Activated CD4-positive, alpha-beta T cell treated with anti-CD3 and anti-CD28 coated beads, Interleukin-2, amount 50 U/mL, for 48 hours (primary cell): ENCODE measurements at regions not wholly inside any gene's neighbourhood (a gene's known extent, or its start where the extent isn't known, plus 50 kb on each side); places are given as distances from the start of the nearest gene placed in this dataset.

Experiments used
- DNase-seq, 2 experiments: peaks; one replicate each; pipeline ENCODE4 v3.0.0-alpha.2; 2020

DNA sequence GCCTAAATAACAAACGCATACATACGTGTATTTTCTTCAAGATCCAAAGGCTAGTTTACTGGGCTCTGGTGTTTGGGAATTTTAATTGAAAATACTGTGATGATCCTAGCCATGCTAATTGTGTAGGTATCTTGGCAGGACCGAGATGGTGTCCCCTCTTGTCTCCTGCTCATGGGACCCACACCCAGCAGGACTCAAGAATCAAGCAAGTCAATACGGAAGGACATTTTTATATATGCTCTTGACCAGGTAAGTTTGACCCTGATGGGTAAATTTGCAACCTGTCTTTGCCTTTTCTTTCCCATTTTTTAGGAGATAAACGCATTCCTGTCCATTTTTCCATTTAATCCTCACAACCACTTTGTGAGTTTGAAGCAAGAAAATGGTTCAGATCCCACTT, 111.8 kb upstream of the MYCN start:
- DNase-seq: no peak

DNA sequence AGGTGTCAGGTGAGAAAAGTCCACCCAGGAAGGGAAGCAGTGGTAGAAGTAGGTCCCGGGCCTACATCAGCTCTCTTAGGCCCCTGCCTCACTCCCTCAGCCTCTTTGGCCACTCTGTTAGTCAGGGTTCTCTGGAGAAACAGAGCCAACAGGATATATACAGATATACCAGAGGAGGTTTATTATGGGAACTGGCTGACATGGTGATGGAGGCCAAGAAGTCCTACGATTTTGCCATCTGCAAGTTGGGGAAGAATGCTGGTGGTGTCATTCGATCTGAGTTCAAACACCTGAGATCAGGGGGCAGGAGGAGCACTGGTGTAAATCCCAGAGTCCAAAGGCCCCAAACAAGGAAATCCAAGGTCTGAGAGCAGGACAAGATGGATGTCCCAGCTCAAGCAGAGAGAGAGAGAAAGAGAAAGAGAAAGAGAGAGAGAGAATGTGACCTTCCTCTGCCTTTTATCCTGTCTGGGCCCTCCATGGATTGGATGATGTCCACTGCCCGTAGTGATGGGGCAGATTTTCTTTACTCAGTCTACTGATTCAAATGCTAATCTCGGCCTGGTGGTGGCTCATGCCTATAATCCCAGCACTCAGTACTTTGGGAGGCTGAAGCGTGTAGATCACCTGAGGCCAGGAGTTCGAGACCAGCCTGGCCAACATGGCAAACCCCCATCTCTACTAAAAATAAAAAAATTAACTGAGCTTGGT, 111.1 kb upstream of the MYCN start:
- DNase-seq: no peak

DNA sequence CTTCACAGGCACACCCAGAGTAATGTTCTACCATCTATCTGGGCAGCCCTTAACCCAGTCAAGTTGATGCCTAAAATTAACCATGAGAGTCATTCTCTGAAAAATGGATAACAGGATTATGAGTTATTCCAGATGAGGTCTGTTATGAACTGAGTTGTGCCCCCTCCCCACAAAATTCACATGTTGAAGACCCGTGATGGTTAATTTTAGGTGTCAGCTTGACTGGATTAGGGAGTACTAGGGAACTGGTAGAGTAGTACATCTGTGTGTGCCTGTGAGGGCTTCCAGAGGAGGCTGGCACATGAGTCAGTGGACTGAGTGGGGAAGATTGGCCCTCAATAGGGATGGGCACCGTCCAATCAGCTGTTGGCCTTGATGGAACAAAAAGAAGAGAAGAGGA, 110.4 kb upstream of the MYCN start:
- no peak for DNase-seq

DNA sequence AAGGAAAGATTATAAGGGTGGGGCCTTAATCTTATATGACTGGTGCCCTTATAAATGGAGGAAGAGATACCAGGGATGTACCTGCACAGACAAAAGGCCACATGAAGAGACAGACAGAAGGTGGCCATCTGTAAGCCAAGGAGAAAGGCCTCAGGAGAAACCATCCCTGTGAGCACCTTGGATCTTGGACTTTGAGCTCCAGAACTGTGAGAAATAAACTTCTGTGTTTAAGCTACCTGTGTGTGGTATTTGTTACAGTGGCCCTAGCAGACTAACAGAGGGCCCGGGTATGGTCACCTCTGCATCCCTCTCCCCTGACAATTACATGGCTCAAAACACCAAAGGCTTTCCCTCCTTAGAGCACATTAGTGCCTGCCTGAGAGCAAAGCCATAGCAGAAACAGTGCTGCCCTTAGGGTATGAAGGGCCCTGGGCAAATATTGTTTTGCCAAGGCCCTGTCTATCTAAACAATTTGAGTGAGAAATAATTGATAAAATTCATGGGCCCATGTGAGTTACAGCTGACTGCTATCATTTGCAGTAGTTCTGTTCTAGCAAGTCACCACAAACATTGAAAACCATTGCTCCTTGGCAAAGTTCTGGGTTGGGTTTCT, 109.3 kb upstream of the MYCN start:
- no peak for DNase-seq

DNA sequence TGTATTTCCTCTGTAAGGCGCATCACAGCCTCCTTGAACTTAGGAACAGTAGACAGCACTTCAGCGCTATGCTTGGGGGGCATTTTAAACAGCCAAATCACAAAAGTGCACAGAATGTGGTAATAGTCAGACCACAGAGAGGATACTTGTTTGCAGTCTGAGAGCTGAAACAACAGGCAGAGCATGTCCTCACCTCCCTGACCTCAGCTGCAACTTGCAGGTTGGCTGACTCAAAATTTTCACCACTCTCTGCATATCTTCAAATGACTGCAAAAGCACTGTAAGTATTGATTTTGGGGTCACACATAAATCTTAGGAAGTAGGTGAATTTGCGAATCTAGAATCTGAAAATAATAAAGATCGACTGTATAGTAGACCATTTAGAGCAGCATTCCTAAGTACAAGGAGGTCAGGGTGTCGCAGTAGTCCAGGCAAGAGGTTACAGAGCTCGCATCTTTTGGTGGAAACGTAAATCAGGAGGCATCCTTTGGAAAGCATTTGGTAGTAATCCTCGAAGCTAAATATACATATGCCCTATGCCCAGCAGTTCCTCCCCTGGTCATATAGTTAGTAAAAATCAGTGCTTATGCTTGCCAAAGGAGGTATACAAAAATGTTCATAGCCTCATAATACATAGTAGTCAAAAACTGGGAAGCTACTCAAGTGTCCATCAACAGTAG, 108.2 kb upstream of the MYCN start:
- no peak for DNase-seq

DNA sequence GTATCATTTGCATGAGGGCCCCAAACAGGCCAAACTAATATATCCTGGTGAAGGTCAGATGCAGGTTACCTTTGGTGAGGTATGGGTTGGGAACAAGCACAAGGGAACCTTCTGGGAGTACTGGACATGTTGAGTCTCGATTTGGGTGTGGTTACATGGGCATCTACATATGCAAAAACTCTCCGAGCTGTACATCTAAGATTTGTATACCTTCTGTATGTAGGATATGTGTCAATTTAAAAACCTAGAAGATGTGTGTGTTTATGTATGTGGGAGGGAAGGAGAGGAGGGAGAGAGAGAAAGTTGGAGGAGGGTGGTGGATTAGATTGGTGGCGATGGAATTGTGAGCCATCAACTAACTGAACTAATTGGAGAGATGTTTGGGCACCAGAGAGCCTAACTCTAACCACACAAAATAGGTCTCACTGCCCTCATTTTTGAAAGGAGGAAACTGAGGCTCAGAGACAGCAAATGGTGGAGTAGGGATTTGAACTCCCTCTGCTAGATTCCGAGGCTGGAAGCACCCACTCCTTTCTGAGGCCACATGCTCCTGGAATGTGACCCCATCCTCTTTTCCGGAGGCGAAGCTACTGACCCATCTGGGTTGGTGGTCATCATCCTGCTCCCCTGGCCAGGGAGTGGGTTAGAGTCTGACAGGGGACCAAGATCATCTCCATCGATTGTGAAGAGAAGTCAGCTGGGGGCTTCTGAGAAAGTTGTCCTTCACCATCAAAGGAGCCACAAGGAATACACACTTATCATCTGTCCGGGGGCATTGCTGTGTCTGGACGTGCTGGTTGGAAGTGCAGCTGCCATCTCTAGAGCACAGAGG, 107.3 kb upstream of the MYCN start:
- no peak for DNase-seq

DNA sequence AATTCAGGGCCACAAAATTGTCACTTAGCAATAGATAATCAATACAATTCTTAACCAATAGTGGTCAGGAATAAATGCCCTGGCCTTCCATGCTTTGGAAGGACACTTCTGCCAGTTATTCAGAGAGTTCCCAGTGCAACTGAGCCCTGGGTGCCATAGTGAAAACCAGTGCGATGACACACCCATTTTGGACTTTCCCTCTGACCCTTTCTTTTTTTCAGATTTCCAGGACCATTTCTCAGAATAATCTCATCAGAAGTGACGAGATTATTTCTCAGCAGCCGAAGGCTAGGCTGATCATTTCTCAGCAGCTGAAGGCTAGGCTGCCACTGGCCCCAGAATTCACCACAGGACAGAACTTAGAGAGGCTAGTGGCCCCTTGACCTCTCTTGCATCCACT, 106.6 kb upstream of the MYCN start:
- no peak for DNase-seq

DNA sequence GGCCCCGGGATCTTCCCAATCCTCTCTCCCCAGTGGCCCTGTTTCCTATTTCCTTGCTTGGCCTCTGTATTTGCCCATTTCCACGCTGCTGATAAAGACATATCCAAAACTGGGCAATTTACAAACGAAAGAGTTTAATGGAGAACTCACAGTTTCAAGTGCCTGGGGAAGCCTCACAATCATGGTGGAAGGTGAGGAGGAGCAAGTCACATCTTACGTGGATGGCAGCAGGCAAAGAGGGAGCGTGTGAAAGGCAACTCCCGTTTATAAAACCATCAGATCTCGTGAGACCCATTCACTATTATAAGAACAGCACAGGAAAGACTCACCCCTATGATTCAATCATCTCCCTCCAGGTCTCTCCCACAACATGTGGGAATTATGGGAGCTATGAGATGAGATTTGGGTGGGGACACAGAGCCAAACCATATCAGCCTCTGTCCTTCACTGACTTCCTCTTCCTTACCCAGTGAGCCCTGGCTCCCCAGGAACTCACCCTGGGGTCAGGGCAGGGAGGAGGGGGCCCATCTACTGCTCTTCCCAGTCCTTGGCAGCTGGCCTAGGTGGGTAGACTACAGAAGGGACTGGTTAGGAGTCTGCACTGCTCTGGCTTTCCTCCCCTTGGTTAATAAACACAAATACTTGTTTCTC, 105.8 kb upstream of the MYCN start:
- DNase-seq: no peak

DNA sequence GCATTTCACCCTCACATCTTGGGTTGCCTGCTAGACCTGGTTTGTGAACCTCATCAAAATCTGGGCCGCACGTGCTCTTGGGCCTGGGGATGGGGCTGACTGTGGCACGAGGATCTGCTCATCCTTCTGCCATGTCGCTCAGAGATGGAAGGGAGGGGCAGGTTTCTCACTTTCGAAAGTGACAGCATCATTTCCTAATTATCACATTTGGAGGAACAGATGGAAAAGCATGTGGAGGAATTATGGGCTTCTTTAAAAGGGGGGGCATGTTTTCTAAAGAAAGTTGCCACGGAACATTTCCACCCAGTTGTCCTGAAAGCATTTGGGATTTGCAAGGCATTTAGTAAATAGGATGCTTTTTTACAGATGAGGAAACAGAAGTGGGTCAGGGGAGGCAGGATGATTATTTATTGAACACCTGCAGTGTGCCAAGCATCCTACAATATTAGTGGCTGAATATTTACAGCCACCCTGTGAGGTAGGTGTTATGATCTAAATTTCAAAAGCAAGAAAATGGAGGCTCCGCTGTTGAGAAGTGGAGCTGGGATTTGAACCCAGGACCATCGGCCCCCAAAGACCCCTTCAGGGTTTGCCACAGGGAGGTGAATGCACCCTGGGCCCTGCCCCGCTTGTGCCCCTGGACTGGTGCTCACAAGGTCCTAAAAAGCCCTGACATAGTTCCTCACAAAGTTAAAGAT, 104.2 kb upstream of the MYCN start:
- no peak for DNase-seq

DNA sequence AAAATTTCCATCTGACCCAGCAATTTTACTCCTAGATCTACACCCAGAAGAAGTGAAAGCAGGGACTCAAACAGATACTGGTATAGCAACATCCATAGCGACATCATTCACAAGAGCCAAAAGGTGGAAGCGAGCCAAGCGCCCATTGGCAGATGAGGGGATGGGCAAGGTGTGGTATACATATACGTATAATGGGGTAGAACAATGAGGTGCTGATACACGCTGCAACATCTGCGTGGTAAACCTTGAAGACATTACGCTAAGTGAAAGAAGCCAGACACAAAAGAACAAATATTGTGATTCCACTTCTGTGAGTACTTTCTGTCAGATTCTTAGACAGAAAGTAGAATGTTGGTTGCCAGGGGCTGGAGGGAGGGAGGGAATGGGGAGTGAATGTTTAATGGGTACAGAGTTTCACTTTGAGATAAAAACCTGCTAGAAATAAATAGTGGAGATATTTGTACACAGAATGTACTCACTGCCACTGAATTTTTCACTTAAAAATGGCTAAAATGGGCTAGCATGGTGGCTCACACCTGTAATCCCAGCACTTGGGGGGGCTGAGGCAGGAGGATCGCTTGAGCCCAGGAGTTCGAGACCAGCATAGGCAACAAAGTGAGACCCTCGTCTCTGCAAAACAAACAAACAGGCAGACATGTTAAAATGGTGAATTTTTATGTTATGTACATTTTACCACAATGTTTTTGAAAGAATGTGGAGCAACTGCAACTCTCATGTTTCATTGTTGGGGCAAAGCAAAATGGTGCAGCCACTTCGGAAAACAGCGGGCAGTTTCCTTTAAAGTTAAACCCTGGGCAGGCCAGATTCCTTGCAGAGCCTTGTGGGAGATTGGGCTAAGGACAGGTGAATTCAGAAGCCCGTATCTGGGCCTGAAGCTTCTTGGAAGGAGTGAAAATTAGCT, 103.4 kb upstream of the MYCN start:
- DNase-seq: no peak

DNA sequence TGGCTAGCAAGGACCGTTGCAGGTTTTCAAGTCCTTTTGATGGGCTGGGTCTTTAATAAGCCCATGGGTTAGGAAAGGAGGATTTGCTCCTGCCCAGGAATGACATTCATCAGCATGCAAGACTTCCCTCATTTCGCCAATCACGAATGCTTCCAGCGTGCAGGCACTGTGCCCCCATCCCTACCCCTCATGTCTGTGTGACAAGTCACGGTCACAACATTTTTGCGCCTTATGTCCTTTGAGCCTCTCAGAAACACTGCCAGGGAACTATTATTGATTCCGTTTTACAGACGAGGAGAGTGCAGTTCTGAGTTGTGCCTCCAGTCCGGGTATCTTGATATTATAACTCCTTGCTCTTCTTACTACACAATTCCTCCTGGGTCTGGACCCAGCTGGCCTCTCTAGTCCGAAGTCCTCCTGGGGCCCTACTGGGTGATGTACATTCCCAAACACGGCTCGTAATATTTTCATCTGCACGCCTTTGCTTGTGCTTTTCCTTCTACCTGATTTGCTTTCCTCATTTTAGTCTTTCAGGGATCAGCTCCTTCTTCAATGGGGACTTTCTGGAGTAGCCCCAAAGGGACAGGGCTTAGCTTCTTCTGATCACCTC, 101.8 kb upstream of the MYCN start:
- DNase-seq: no peak

DNA sequence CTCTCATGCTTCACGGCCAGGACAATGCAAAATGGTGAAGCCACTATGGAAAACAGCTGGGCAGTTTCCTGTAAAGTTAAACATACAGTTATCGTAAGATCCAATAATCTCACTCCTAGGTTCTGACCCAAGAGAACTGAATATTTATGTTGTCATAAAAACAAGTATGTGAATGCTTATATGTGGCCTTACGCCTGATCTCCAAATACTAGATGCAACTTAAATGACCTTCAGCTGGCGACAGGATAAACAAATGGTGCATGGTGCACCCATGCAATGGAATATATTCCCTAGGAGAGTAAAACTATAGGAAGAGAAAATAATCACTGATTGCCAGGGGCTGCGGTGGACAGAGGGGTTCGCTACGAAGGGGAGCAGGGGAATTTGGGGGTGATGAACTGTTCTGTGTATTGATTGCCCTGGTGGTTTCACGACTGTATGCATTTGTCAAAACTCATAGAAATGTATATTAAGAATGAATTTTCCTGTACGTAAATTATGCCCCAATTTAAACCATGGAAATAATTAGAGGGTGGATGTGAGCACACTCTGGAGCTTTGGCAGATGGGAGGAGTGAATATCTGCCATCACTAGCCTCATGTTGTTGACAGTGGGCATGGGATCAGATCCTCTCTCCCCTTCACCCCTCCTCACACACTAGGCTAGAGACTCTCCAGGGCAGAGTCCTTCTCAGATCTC, 100.8 kb upstream of the MYCN start:
- no peak for DNase-seq

DNA sequence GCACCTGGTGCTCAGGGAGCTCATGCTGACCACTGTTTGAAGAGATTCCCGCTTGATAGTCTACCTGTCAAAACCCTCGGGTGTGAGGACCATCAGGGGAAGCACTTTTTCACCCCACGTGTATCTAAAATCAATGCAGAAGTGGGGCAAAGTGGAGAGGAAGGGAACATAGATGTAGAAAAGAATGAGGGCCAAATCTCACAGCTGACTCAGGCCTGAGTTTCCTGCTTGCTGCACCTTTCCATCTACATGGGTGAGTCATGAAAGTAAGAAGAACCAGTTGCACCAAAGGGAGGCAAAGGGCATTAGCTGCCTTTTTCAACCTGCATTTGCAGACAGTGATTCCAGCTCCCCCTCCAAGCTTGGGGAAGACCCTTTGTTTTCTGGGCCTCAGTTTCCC, 100.2 kb upstream of the MYCN start:
- no peak for DNase-seq

DNA sequence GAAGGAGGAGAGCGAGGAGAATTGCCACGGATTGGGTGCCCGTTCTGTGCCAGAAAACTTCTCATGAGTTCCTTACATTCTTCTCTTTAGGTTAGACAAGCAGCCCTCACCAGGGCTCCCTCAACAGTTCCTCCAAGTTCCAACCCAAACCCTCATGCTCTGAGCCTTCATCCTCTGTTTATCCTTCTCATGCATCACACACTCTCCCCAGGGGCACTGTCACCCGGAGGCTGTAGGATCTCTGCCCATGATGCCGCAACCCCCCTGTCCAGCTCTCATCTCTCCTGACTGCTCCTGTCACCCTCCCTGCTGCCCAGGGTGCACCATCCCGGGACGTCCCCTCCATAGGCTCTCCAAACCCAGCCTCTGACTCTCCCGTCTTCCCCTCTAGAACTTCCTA, 99.4 kb upstream of the MYCN start:
- DNase-seq: no peak

DNA sequence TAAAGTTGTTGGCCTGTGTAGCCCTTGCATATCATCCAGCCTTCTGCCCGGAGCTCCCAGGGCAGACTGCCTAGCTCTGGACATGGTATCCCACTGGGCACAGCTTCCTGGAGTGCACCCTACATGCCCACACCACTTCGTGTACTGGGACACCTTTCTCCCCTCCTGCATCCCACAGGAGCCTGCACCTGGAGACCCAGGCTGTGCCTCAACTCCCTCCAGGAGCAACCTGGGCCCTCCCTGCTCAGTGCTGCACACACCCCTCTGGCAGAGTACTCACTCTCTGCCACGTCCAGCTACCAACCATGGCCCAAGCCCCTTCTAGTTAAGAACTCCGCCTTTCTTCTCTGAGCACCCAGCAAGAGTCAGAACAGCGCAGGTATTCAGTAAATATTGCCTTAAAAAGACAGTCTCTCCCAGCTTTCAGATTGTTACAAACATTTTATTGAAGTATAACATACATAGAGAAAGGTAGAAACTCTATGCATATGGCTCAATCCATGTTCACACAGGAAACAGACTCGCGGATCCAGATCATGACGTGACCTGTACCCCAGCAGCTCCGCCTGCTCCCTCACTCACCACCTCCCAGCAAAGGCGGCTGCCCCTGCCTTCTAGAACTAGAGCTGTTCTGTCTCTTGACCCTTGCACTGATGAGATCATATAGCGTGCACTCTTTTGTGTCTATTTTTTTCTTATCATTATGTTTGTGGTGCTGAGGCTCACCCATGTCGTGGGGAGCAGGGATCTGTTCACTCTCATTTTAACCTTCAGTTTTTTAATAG, 98.4 kb upstream of the MYCN start:
- no peak for DNase-seq

DNA sequence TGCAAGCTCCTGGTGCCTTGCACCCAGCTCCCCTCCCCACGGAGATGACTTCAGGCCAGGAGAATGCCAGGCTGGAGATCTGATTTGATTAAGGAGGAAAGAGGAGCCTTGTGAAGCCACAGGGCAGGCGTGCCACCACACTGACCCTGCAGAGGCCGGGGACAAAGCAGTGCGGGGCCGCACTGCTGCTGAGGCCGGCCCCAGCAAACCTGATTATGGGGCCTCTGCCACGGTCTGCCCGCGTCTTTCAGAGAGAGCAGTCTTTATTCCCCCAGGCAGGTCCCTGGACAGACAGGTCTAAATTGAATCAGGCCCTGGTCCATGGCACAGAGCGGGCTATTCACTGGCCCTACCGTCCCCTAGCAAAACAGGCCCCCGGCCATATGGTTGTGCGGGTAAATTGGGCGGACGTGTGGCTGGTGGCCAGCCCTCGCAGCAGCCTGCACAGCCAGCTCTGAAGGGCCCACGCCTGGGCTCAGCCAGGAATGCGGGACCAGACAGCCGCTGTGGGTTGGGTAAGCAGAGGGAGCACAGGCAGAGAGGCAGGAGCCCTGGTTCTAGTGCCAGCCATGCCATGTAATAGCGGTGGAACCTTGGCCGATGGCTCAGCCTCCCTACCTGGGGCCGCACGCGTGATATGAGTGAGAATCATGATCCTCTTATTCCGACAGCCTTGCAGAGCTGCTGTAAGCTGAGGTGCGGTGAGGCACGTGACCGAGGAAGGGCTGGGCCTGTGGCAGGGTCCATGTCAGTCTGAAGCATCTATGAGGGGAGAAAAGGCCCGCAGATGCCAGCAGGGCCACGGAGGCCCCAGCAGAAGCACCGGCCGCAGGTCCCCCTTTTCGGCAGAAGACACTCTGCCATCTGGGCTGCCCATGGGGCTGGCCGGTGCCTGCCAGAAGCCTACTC, 97.3 kb upstream of the MYCN start:
- no peak for DNase-seq

DNA sequence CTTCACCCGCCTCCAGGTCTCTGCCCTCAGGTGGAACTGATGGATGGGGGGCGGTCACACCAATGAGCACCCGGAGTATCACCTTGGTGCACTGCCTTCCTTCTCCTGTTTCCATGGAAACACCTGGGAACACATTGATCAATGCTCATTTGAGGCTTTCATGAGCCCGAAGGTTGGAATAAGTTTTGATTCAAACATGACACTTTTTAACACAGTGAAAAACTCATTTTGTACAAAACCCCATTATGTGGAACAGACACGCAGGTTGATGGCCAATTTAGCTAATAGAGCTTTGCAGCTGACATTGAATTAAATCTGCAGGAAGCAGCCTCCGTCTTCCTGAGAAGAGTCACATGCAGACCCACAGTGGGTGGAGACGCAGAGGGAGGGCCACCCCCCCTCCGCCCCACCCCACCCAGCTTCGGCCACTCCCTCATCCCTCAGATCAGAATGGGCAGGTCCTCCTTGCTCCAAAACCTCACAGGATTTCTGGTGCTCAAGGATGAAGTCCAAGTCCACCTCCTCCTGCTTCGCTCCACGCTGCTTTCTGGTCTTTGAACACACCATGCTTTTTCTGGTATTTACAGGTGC, 96.0 kb upstream of the MYCN start:
- DNase-seq: no peak

DNA sequence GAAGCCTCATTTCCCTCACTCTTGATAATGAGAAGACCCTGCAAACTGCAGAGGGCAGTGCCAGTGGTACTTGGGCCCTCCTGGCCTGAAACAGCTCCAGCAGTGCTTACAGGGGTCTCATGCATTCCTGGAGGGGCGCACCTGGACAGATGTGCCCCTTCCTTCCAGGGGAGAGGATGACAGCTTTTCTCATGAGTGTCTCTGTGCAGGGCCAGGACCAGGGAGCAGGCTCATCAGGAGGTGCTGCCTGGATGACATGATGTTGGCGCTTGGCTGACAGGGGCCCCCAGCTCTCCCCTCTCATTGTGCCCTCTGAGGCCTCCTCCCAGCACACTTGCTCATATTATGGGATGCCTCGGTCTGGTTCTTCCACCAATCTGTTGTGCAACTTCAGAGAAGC, 95.1 kb upstream of the MYCN start:
- DNase-seq: no peak
